Kidney (tissue), 13 donors: ENCODE measurements at regions not wholly inside any gene's neighbourhood (a gene's known extent, or its start where the extent isn't known, plus 50 kb on each side); places are given as distances from the start of the nearest gene placed in this dataset.
A peak's percentile ranks its signal among the peaks of the same experiment; 100 is the strongest.

ENCODE experiments used
- DNase-seq, 5 donors: peaks; one replicate each; pipeline ENCODE4 v3.0.0-alpha.2; 2013 to 2020
- FAIRE-seq: peaks from 2 replicates; lab custom pipeline; 2012; peaks lifted over from hg19 to GRCh38; lab: Jason Lieb, UNC
- H3K27ac ChIP-seq, 2 donors: one replicate each; pipeline ENCODE4 v1.7.0; 2013; ENCODE audit warnings: low read depth in 2 of 2, low read length in 2 of 2, inconsistent platforms in 1 of 2
- H3K27me3 ChIP-seq: one replicate; pipeline ENCODE4 v1.7.1; 2013; ENCODE audit warnings: low read length, inconsistent platforms; ENCODE audit not compliant: control insufficient read depth, insufficient read depth
- H3K36me3 ChIP-seq, 3 donors: one replicate each; pipeline versions ENCODE4 v1.7.0 to v1.7.1; 2013; ENCODE audit warnings: low read length in 3 of 3, control low read depth in 1 of 3, inconsistent platforms in 1 of 3; ENCODE audit not compliant: insufficient read depth in 3 of 3, control insufficient read depth in 2 of 3
- H3K4me1 ChIP-seq, 3 donors: one replicate each; pipeline versions ENCODE4 v1.7.0 to v1.7.1; 2013; ENCODE audit warnings: low read length in 3 of 3, inconsistent platforms in 1 of 3, low read depth in 1 of 3; ENCODE audit not compliant: control insufficient read depth in 2 of 3, insufficient read depth in 2 of 3
- H3K4me3 ChIP-seq, 3 donors: one replicate each; pipeline versions ENCODE4 v1.7.0 to v1.8.1; 2013; ENCODE audit warnings: low read length in 3 of 3, control low read depth in 1 of 3, inconsistent platforms in 1 of 3
- H3K9ac ChIP-seq, 3 donors: one replicate each; pipeline versions ENCODE4 v1.7.0 to v1.7.1; 2013; ENCODE audit warnings: low read length in 3 of 3, control low read depth in 1 of 3, inconsistent platforms in 1 of 3
- H3K9me3 ChIP-seq, 3 donors: one replicate each; pipeline versions ENCODE4 v1.7.0 to v1.7.1; 2013; ENCODE audit warnings: low read length in 3 of 3, control low read depth in 1 of 3, inconsistent platforms in 1 of 3; ENCODE audit not compliant: control insufficient read depth in 2 of 3, insufficient read depth in 1 of 3
- intact Hi-C: fragments of 100-400 bp; cut with DNase I; formaldehyde crosslinking; loops from one replicate; pipeline ENCODE4 v1.11.1; 2022
- TF ChIP-seq, protein P1 (sequence below): IDR thresholded peaks from 3 replicates; pipeline ENCODE4 v1.5.1; 2012; ENCODE audit warnings: mild to moderate bottlenecking, moderate library complexity, borderline replicate concordance; ENCODE audit not compliant: insufficient read depth; ENCODE audit errors: extremely low read depth
- donor health status: control.
- donor health status: control.
- donor health status: control.
- donor health status: control.
- donor health status: control.
- donor health status: DM: yes; HTN: yes; CAD: no.
- donor health status: Normal renal cell carcinoma (clear cell type).

DNA sequence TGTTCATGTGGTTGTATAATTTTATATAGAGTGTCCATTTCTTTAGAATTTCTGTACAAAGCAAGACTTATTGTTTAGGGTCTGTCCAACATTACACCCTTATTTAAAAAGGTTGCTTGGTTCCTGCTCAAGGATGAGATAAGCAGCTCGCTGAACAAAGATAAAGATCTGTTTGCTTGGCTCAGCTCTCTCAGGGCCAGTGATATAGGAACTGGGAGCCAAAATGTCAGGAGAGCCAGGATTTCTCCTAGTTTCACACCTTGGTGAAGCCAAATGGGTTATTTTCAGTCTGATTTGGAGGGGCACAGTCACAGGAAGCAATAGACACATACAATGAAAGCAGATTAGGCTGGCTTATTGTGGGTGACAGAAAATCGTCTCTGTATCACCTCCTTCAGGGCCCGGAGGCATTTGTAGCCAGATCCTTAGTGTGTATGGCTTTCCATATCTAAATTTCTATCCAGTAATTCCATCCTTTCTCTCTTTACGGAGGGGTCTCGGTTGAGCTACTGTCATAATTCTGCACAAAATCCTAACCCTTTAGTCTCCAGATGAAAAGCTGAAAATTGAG, 396.4 kb downstream of the TMEM232 start:
- Histone ChIP-seq H3K36me3 (no peaks in the 10 kb centered on the region), H3K9ac (no peak overlapping the region), H3K4me1 (no peaks in the 10 kb centered on the region), H3K4me3 (no peak overlapping the region), H3K27me3 (no peaks in the 10 kb centered on the region), H3K27ac (no peak overlapping the region), H3K9me3 (no peaks in the 10 kb centered on the region)
- FAIRE-seq, result no peak
- intact Hi-C loops, result no loop called here
- DNase-seq, result no peak
- TF ChIP-seq, protein P1, sequence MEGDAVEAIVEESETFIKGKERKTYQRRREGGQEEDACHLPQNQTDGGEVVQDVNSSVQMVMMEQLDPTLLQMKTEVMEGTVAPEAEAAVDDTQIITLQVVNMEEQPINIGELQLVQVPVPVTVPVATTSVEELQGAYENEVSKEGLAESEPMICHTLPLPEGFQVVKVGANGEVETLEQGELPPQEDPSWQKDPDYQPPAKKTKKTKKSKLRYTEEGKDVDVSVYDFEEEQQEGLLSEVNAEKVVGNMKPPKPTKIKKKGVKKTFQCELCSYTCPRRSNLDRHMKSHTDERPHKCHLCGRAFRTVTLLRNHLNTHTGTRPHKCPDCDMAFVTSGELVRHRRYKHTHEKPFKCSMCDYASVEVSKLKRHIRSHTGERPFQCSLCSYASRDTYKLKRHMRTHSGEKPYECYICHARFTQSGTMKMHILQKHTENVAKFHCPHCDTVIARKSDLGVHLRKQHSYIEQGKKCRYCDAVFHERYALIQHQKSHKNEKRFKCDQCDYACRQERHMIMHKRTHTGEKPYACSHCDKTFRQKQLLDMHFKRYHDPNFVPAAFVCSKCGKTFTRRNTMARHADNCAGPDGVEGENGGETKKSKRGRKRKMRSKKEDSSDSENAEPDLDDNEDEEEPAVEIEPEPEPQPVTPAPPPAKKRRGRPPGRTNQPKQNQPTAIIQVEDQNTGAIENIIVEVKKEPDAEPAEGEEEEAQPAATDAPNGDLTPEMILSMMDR, result no peak

DNA sequence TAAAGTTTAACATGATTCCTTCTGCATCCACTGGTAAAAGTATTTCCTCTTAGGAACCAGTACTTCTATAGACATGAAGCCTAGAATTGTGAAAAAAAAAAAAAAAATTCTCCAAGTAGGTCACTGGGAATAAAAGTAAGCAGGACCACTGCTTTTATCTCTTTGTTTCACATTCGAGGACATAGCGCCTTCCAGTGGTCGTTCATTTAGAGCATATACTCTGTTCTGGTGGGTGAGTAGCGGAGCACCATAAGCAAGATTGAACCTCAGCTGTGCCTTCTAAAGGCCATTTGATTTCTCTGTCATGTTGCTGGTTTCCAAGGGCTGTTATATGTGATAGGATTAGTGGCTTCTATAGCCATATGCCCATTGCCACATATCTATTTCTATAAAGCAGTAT, 393.1 kb downstream of the TMEM232 start:
- Histone ChIP-seq H3K4me1 (no peaks in the 10 kb centered on the region), H3K9me3 (no peaks in the 10 kb centered on the region), H3K9ac (no peak overlapping the region), H3K27me3 (no peaks in the 10 kb centered on the region), H3K27ac (no peak overlapping the region), H3K4me3 (no peak overlapping the region), H3K36me3 (no peaks in the 10 kb centered on the region)
- intact Hi-C loops, result no loop called here
- TF ChIP-seq, protein P1, result no peak
- DNase-seq (peak in 2 of 5 donors; percentile 11 to 30), FAIRE-seq (no peak)

DNA sequence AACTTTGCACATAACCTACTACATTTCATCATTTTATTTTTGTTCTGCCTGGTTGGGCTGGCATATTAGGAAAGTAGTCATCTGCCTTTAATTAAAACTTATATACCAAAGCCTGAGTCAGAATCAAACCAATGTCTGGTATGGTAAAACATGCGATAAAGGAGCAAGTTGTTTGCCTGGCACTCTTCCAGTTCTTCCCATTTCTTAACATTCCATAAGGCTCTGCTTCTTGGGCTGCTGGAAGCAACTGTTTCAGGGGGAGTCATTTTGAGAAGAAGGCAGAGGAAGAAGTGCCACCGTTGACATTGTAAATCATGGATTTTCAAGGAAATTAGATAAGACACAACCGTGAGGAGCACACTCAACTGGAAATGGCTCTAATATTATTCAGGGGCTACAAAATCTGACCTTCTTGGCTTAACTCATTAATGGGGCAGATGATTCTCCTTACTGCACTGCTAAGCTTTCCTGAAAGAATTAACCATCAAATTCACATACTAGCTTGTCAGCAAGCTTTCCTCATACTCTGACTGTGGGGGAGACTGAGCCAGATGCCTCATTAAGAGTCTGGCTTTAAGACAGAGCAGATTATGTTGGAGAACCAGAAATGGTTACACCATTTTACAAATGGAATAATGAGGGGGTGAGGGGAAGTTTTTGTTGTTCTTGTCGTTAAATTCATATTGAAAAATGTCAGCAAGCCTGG, 391.0 kb downstream of the TMEM232 start:
- intact Hi-C loops, result no loop called here
- Histone ChIP-seq H3K4me3 (no peak overlapping the region), H3K9ac (no peak overlapping the region), H3K36me3 (no peaks in the 10 kb centered on the region), H3K27me3 (no peaks in the 10 kb centered on the region), H3K27ac (no peak overlapping the region), H3K4me1 (no peaks in the 10 kb centered on the region), H3K9me3 (no peaks in the 10 kb centered on the region)
- TF ChIP-seq, protein P1, result no peak
- FAIRE-seq, result no peak
- no peak for DNase-seq
